IMR-90 (cell line): ENCODE measurements at regions not wholly inside any gene's neighbourhood (a gene's known extent, or its start where the extent isn't known, plus 50 kb on each side); places are given as distances from the start of the nearest gene placed in this dataset.

Source experiments
- ATAC-seq: fragments of 200-7000 bp; cut with Tn5 transposase; 2 replicates; pipeline ENCODE4 v1.9.1; 2020; ENCODE audit warnings: low read depth, mild to moderate bottlenecking, moderate library complexity
- BruUV-seq: library from RNA; stranded (reverse); fragments of 400-500 nt; replicated peaks from 2 replicates; lab custom pipeline; 2021; lab: Mats Ljungman, UMichigan
- CTCF ChIA-PET: fragments of 300-600 bp; formaldehyde crosslinking; extraction: SDS; loops from one replicate; lab custom pipeline; 2021; ENCODE audit warnings: antibody characterized with exemption; lab: Yijun Ruan, JAX
- POLR2A ChIA-PET: fragments of 300-600 bp; sonication (Branson Sonifier 250); formaldehyde crosslinking; loops from one replicate; lab custom pipeline; 2022; ENCODE audit warnings: antibody characterized with exemption; ENCODE audit not compliant: unreplicated experiment; lab: Charles Lee
- DNase-seq: peaks from one replicate; pipeline ENCODE4 v3.0.0; 2013
- H2AFZ ChIP-seq: replicated peaks from 2 replicates; pipeline ENCODE3; 2013; ENCODE audit warnings: low read length, mild to moderate bottlenecking; ENCODE audit not compliant: poor library complexity
- H2AK5ac ChIP-seq: 2 replicates; pipeline ENCODE4 v1.6.1; 2013; ENCODE audit warnings: low read depth, low read length, inconsistent platforms
- H2AK9ac ChIP-seq: replicated peaks from 2 replicates; pipeline ENCODE3; 2013; ENCODE audit warnings: mild to moderate bottlenecking, low read depth, low read length, moderate library complexity; ENCODE audit not compliant: poor library complexity
- H2BK120ac ChIP-seq: 2 replicates; pipeline ENCODE4 v1.6.1; 2013; ENCODE audit warnings: low read depth, low read length, inconsistent platforms
- H2BK15ac ChIP-seq: 3 replicates; pipeline ENCODE4 v1.6.1; 2013; ENCODE audit warnings: low read depth, low read length, inconsistent platforms
- H2BK20ac ChIP-seq: 2 replicates; pipeline ENCODE4 v1.6.1; 2013; ENCODE audit warnings: low read depth, mild to moderate bottlenecking, inconsistent platforms, low read length, moderate library complexity
- H2BK5ac ChIP-seq: 2 replicates; pipeline ENCODE4 v1.6.1; 2013; ENCODE audit warnings: mild to moderate bottlenecking, low read depth, low read length, inconsistent platforms; ENCODE audit not compliant: poor library complexity, severe bottlenecking
- H3K14ac ChIP-seq: replicated peaks from 2 replicates; pipeline ENCODE4 v1.6.1; 2013; ENCODE audit warnings: low read depth, low read length, inconsistent platforms
- H3K18ac ChIP-seq: 2 replicates; pipeline ENCODE4 v1.6.1; 2013; ENCODE audit warnings: low read depth, low read length, control low read depth
- H3K23ac ChIP-seq: 2 replicates; pipeline ENCODE4 v1.6.1; 2013; ENCODE audit warnings: low read depth, low read length, inconsistent platforms
- H3K27ac ChIP-seq: 2 replicates; pipeline ENCODE4 v1.5.1; 2013; ENCODE audit warnings: mild to moderate bottlenecking, control low read depth, low read length; ENCODE audit not compliant: insufficient read depth
- H3K27me3 ChIP-seq: 2 replicates; pipeline ENCODE4 v1.6.1; 2013; ENCODE audit warnings: low read length; ENCODE audit not compliant: control insufficient read depth, insufficient read depth
- H3K36me3 ChIP-seq: 2 replicates; pipeline ENCODE4 v1.6.1; 2013; ENCODE audit warnings: low read length, mixed read lengths; ENCODE audit not compliant: control insufficient read depth, insufficient read depth
- H3K4ac ChIP-seq: 2 replicates; pipeline ENCODE4 v1.6.1; 2013; ENCODE audit warnings: low read depth, low read length, inconsistent platforms
- H3K4me1 ChIP-seq: 2 replicates; pipeline ENCODE4 v1.6.1; 2013; ENCODE audit warnings: low read length, mixed read lengths; ENCODE audit not compliant: control insufficient read depth, insufficient read depth
- H3K4me2 ChIP-seq: 2 replicates; pipeline ENCODE4 v1.6.1; 2013; ENCODE audit warnings: low read depth, mild to moderate bottlenecking, control low read depth, low read length, moderate library complexity
- H3K4me3 ChIP-seq: 2 replicates; pipeline ENCODE4 v1.5.1; 2013; ENCODE audit warnings: low read depth, mild to moderate bottlenecking, control low read depth, low read length, moderate library complexity; ENCODE audit not compliant: insufficient read depth
- H3K56ac ChIP-seq: 2 replicates; pipeline ENCODE4 v1.6.1; 2013; ENCODE audit warnings: low read length, inconsistent platforms; ENCODE audit not compliant: insufficient read depth; ENCODE audit errors: extremely low read depth
- H3K79me1 ChIP-seq, 2 experiments: 2 replicates each; pipeline ENCODE4 v1.6.1; 2013; ENCODE audit warnings: low read length in 2 of 2, inconsistent platforms in 1 of 2, low read depth in 1 of 2
- H3K9ac ChIP-seq: 2 replicates; pipeline ENCODE4 v1.6.1; 2013; ENCODE audit warnings: low read depth, low read length, control low read depth
- H3K9me1 ChIP-seq: 2 replicates; pipeline ENCODE4 v1.6.1; 2013; ENCODE audit warnings: low read length, inconsistent platforms; ENCODE audit not compliant: insufficient read depth
- H3K9me3 ChIP-seq: 2 replicates; pipeline ENCODE4 v1.6.1; 2013; ENCODE audit warnings: low read length; ENCODE audit not compliant: control insufficient read depth, insufficient read depth
- H4K20me1 ChIP-seq: 2 replicates; pipeline ENCODE4 v1.6.1; 2013; ENCODE audit warnings: low read length, inconsistent platforms; ENCODE audit not compliant: insufficient read depth
- H4K5ac ChIP-seq: 2 replicates; pipeline ENCODE4 v1.6.1; 2013; ENCODE audit warnings: mild to moderate bottlenecking, low read depth, low read length, control low read depth
- H4K8ac ChIP-seq, 2 experiments: 2 replicates each; pipeline ENCODE4 v1.6.1; 2013; ENCODE audit warnings: low read depth in 2 of 2, low read length in 2 of 2, control low read depth in 1 of 2, inconsistent platforms in 1 of 2
- H4K91ac ChIP-seq: 2 replicates; pipeline ENCODE4 v1.6.1; 2013; ENCODE audit warnings: low read depth, low read length, inconsistent platforms; ENCODE audit not compliant: insufficient read depth
- BHLHE40 ChIP-seq: fragments of 150-350 bp; IDR thresholded peaks from 2 replicates; pipeline ENCODE4 v1.6.1; 2016; ENCODE audit warnings: mild to moderate bottlenecking, low read depth, low read length
- CEBPB ChIP-seq: IDR thresholded peaks from 2 replicates; pipeline ENCODE4 v1.6.1; 2012; ENCODE audit warnings: low read depth, low read length, improper control_type of control experiment
- CHD1 ChIP-seq: IDR thresholded peaks from 2 replicates; pipeline ENCODE4 v1.6.1; 2012; ENCODE audit warnings: low read depth, low read length, improper control_type of control experiment
- ELK1 ChIP-seq: fragments of 150-350 bp; IDR thresholded peaks from 2 replicates; pipeline ENCODE4 v1.6.1; 2016; ENCODE audit warnings: low read depth, mild to moderate bottlenecking, low read length, moderate library complexity, borderline replicate concordance
- FOS ChIP-seq: fragments of 150-350 bp; IDR thresholded peaks from 2 replicates; pipeline ENCODE4 v1.6.1; 2016; ENCODE audit warnings: low read depth, low read length
- MAZ ChIP-seq: IDR thresholded peaks from 2 replicates; pipeline ENCODE4 v1.6.1; 2012; ENCODE audit warnings: low read depth, mild to moderate bottlenecking, low read length, improper control_type of control experiment, moderate library complexity, borderline replicate concordance
- MXI1 ChIP-seq: IDR thresholded peaks from 2 replicates; pipeline ENCODE4 v1.6.1; 2012; ENCODE audit warnings: low read depth, mild to moderate bottlenecking, low read length, moderate library complexity, borderline replicate concordance
- NFE2L2 ChIP-seq: fragments of 150-350 bp; IDR thresholded peaks from 2 replicates; pipeline ENCODE4 v1.6.1; 2016; ENCODE audit warnings: low read depth, mild to moderate bottlenecking, low read length
- POLR2A ChIP-seq: IDR thresholded peaks from 2 replicates; pipeline ENCODE4 v1.6.1; 2012; ENCODE audit warnings: mild to moderate bottlenecking, low read depth, low read length
- RAD21 ChIP-seq: IDR thresholded peaks from 2 replicates; pipeline ENCODE4 v1.6.1; 2012; ENCODE audit warnings: low read length, improper control_type of control experiment
- RCOR1 ChIP-seq: IDR thresholded peaks from 2 replicates; pipeline ENCODE4 v1.6.1; 2012; ENCODE audit warnings: mild to moderate bottlenecking, low read length, improper control_type of control experiment; ENCODE audit not compliant: insufficient replicate concordance
- RFX5 ChIP-seq: IDR thresholded peaks from 2 replicates; pipeline ENCODE4 v1.8.0; 2012; ENCODE audit warnings: low read depth, mild to moderate bottlenecking, low read length, moderate library complexity
- SMC3 ChIP-seq: fragments of 150-350 bp; IDR thresholded peaks from 2 replicates; pipeline ENCODE4 v1.6.1; 2016; ENCODE audit warnings: low read depth, mild to moderate bottlenecking, antibody characterized with exemption, low read length, moderate library complexity
- USF2 ChIP-seq: fragments of 150-350 bp; IDR thresholded peaks from 2 replicates; pipeline ENCODE4 v1.6.1; 2017; ENCODE audit warnings: mild to moderate bottlenecking, antibody characterized with exemption, low read length, low read depth
- WGBS, 2 experiments: methylation state at CpG; one replicate each; pipeline versions ENCODE4 v1.1.5 to v1.1.7; 2013; ENCODE audit warnings: missing lambda C conversion rate in 2 of 2; ENCODE audit not compliant: insufficient read length in 1 of 2; ENCODE audit errors: extremely low coverage in 2 of 2; 5-methylcytosine and 5-hydroxymethylcytosine counted together
- dilution Hi-C: fragments of 300-500 bp; cut with HindIII; formaldehyde crosslinking; loops from one replicate; pipeline ENCODE4 v1.14.3; 2018; ENCODE audit warnings: low sequenced_read_pairs; ENCODE audit not compliant: unreplicated experiment
- in situ Hi-C: fragments of 300-500 bp; cut with MboI; formaldehyde crosslinking; loops from 3 replicates; pipeline ENCODE4 v1.14.3; 2019; ENCODE audit warnings: low sequenced_read_pairs, inconsistent platforms, mixed read lengths
- intact Hi-C: fragments of 100-400 bp; cut with micrococcal nuclease; formaldehyde crosslinking; loops from 2 replicates; pipeline ENCODE4 v1.10.0; 2022

GRCh38 chr6:150307520-150307919 is 61.3 kb upstream of the IYD start:
- no TSS peak for BruUV-seq
- no peak for ATAC-seq
- Histone ChIP-seq H3K36me3 (no peaks in the 10 kb centered on the region), H4K8ac (no peak overlapping the region), H2AK9ac (no peak overlapping the region), H2BK15ac (no peak overlapping the region), H4K5ac (no peak overlapping the region), H3K79me1 (no peaks in the 10 kb centered on the region), H2BK20ac (no peak overlapping the region), H3K27ac (no peak overlapping the region), H2AFZ (no peak overlapping the region), H3K56ac (no peak overlapping the region), H3K23ac (no peak overlapping the region), H2BK5ac (no peak overlapping the region), H3K4me3 (no peak overlapping the region), H3K4me2 (no peak overlapping the region), H2BK120ac (no peak overlapping the region), H3K4me1 (no peaks in the 10 kb centered on the region), H3K9me3 (no peaks in the 10 kb centered on the region), H3K18ac (no peak overlapping the region), H4K91ac (no peak overlapping the region), H3K9ac (no peak overlapping the region), H3K14ac (no peak overlapping the region), H4K20me1 (no peaks in the 10 kb centered on the region), H3K4ac (no peak overlapping the region), H3K27me3 (peaks cover 2% of the 10 kb centered on the region), H2AK5ac (no peak overlapping the region), H3K9me1 (no peaks in the 10 kb centered on the region)
- CTCF ChIA-PET, result interaction anchor here (1.2 kb wide), 1 partner anchor 227 kb away, joined by 3 read pairs; no protein-coding TSS in a partner anchor
- dilution Hi-C loops, result no loop called here
- intact Hi-C loops, result no loop called here
- in situ Hi-C loops, result no loop called here
- DNase-seq, result no peak
- TF ChIP-seq USF2 (no peak), NFE2L2 (no peak), SMC3 (no peak), POLR2A (no peak), MXI1 (no peak), RAD21 (no peak), ELK1 (no peak), FOS (no peak), CEBPB (no peak), RFX5 (no peak), MAZ (no peak), CHD1 (no peak), RCOR1 (no peak), BHLHE40 (no peak)
- POLR2A ChIA-PET, result no interaction called here
- no CpG with 5 or more reads among the region's 3 CpGs for WGBS, 2 experiments
